Cardiac fibroblast (primary cell): ENCODE measurements at regions not wholly inside any gene's neighbourhood (a gene's known extent, or its start where the extent isn't known, plus 50 kb on each side); places are given as distances from the start of the nearest gene placed in this dataset.

Source experiments
- DNase-seq, 2 donors: peaks; one replicate each; pipeline versions ENCODE4 v3.0.0 to v3.0.0-alpha.2; 2010; ENCODE audit warnings: low read depth in 2 of 2
- H3K4me3 ChIP-seq, 2 donors: replicated peaks in 1 of 2; 1 replicate in 1 of 2; 2 replicates in 1 of 2; pipeline ENCODE4 v1.5.1; 2011; ENCODE audit warnings: low read depth in 2 of 2, low read length in 2 of 2, mild to moderate bottlenecking in 2 of 2, moderate library complexity in 1 of 2
- CTCF ChIP-seq: IDR thresholded peaks from one replicate; pipeline ENCODE4 v1.5.1; 2011; ENCODE audit warnings: low read depth, mild to moderate bottlenecking, low read length, inconsistent platforms

DNA sequence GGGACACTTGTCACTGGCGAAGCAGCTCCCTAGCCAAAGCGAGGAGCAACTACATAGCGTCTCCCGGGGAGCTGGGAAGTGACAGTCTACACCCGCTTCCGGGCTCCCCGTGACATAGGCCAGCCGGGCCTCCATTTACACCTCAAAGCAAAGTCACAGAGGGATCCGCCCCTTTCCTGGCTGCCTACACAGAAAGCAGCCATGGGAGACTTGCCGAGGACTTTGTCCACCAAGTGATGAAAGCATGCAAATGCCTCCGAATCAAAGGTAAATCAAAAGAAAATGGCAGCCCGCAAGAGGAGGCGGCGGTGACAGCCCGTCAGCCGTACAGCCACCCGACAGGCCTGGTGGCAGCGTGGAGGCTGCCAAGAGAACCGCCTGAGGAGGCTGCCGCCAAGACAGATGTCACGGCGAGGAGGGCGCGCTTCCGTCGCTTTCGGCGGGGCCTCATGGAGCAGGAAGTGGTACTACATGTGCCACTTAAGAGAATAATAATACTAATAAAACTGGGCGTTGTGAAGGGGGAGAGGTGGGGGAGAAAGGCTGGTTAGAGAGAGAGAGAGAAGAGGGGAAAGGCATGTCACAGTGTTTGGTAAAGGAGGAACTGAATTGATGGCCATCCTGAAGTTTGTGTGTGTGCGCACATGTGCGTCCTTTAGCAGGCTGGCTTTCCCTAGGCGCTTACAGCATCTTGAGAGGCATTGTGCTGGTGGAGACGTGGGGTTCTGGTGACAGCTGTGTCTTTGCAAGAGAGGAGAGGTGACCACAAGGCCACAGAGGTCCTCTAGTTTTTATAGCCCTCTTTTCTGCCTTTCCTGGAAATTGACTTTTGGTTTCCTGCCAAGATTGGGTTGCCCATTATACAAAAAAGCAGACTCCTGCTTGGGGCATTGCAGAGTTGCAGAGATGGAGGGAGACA lies 661.7 kb downstream of the VRK1 start:
- TF ChIP-seq CTCF, result no peak
- no peak for DNase-seq
- no peak overlapping the region for H3K4me3 ChIP-seq

DNA sequence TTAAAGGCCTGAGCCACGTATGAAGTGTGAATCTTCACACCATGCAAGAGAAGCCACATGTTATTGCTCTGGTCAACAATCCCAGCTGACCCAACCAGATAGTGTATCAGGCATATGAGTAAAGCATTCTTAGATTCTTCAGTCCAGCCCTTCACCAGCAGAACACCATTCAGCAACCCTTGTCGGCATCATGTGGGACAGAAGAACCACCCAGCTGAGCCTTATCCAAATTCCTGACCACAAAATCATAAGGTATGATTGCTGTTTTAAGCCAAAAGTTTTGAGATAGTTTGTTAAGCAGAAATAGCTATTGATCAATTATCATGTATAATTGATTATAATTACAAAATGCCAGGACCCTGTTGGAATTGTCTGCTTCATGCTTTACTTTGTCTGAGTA lies 664.9 kb downstream of the VRK1 start:
- no peak for DNase-seq
- no peak for TF ChIP-seq CTCF
- no peak overlapping the region for H3K4me3 ChIP-seq

- no peak overlapping the region for H3K4me3 ChIP-seq
- no peak for TF ChIP-seq CTCF
- DNase-seq, result no peak
Measured at GRCh38 chr14:97468220-97468619, 671.0 kb downstream of the VRK1 start.

DNA sequence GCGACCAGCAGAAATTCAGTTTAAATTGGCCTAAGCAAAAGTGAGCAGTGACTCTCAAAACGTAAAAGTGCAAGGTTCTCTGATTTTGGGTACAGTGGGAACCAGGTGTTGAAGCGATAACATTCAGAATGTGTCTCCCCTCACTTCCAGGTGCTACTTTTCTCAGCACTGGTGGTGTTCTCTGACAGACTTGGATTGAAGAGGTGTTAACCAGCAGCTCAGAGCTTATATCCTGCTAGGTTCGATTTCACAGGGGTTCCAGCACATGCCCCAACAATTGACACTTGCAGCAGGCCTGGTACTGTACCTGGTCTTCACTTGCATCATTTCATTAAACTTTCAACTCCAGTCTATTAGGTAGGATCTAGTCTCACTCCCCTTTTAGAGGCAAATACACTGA lies 680.2 kb downstream of the VRK1 start:
- no peak for TF ChIP-seq CTCF
- H3K4me3 ChIP-seq, result no peak overlapping the region
- DNase-seq, result no peak

GRCh38 chr14:97485201-97485600 lies 688.0 kb downstream of the VRK1 start:
- no peak overlapping the region for H3K4me3 ChIP-seq
- TF ChIP-seq CTCF, result no peak
- no peak for DNase-seq

- H3K4me3 ChIP-seq, result no peak overlapping the region
- no peak for TF ChIP-seq CTCF
- no peak for DNase-seq
Measured at GRCh38 chr14:97486601-97487120, 689.5 kb downstream of the VRK1 start.

DNA sequence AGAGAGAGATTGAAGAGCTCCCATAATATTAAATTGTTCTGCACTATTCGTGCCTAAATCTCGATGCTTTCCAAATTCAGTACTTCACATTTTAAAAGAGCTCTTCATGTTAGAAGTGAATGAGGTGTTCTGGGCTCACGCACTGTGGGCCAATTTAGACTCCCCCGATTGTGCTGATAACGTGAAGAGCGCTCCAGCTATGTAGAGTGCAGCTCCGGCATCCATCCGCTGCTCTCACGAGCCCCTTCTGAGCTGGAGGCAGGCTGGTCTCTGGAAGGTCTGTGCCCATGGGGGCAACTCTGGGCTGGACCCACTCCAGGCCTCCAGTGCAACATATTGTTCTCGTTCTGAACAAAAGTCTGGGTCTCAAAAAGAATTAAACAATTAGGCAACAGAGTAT lies 692.6 kb downstream of the VRK1 start:
- no peak for TF ChIP-seq CTCF
- H3K4me3 ChIP-seq, result no peak overlapping the region
- DNase-seq, result no peak
